SK-N-SH treated with all-trans-retinoic acid at 6 μM for 48 hours (cell line): ENCODE measurements at regions not wholly inside any gene's neighbourhood (a gene's known extent, or its start where the extent isn't known, plus 50 kb on each side); places are given as distances from the start of the nearest gene placed in this dataset.

ENCODE experiments used
- ARNTL ChIP-seq: fragments of 450-650 bp; formaldehyde crosslinking; IDR thresholded peaks from 2 replicates; pipeline ENCODE4 v1.5.0; 2020; ENCODE audit warnings: low read depth, mild to moderate bottlenecking, moderate library complexity, borderline replicate concordance
- ISL1 ChIP-seq: fragments of 250-450 bp; sonication (Bioruptor Pico); IDR thresholded peaks from 2 replicates; pipeline ENCODE4 v2.1.2; 2022; ENCODE audit warnings: mild to moderate bottlenecking, moderate library complexity
- TCF4 ChIP-seq: fragments of 250-450 bp; sonication (Bioruptor Pico); IDR thresholded peaks from 2 replicates; pipeline ENCODE4 v1.8.0; 2021; ENCODE audit warnings: mild to moderate bottlenecking, moderate library complexity, borderline replicate concordance
- ZFP30 ChIP-seq: fragments of 450-650 bp; formaldehyde crosslinking; IDR thresholded peaks from 2 replicates; pipeline ENCODE4 v1.5.0; 2022; ENCODE audit warnings: mild to moderate bottlenecking, moderate library complexity
- ZNF565 ChIP-seq: fragments of 450-650 bp; formaldehyde crosslinking; conservative IDR thresholded peaks from 2 replicates; pipeline ENCODE4 v1.5.0; 2020; ENCODE audit warnings: low read depth, mild to moderate bottlenecking, moderate library complexity
- ZNF8 ChIP-seq: fragments of 450-650 bp; formaldehyde crosslinking; IDR thresholded peaks from 2 replicates; pipeline ENCODE4 v1.5.0; 2020; ENCODE audit warnings: mild to moderate bottlenecking, moderate library complexity
- TF ChIP-seq, protein P1 (sequence below): fragments of 250-450 bp; sonication (Bioruptor Pico); IDR thresholded peaks from 2 replicates; pipeline ENCODE4 v1.8.0; 2020; ENCODE audit warnings: mild to moderate bottlenecking, moderate library complexity, borderline replicate concordance
- TF ChIP-seq, protein P2 (sequence below): fragments of 250-450 bp; sonication (Bioruptor Pico); IDR thresholded peaks from 2 replicates; pipeline ENCODE4 v1.5.1; 2020; ENCODE audit warnings: low read depth, mild to moderate bottlenecking, moderate library complexity
- TF ChIP-seq, protein P3 (sequence below): fragments of 250-450 bp; sonication (Bioruptor Pico); IDR thresholded peaks from 2 replicates; pipeline ENCODE4 v1.5.0; 2020; ENCODE audit warnings: mild to moderate bottlenecking, moderate library complexity

GRCh38 chr6:22756365-22756764 lies 187.0 kb downstream of the HDGFL1 start:
- TF ChIP-seq ZFP30 (CRISPR knock-in tag) (no peak), TCF4 (CRISPR knock-in tag) (no peak), ARNTL (CRISPR knock-in tag) (no peak), ISL1 (no peak), ZNF8 (CRISPR knock-in tag) (no peak), ZNF565 (CRISPR knock-in tag) (no peak)
- TF ChIP-seq, protein P1, sequence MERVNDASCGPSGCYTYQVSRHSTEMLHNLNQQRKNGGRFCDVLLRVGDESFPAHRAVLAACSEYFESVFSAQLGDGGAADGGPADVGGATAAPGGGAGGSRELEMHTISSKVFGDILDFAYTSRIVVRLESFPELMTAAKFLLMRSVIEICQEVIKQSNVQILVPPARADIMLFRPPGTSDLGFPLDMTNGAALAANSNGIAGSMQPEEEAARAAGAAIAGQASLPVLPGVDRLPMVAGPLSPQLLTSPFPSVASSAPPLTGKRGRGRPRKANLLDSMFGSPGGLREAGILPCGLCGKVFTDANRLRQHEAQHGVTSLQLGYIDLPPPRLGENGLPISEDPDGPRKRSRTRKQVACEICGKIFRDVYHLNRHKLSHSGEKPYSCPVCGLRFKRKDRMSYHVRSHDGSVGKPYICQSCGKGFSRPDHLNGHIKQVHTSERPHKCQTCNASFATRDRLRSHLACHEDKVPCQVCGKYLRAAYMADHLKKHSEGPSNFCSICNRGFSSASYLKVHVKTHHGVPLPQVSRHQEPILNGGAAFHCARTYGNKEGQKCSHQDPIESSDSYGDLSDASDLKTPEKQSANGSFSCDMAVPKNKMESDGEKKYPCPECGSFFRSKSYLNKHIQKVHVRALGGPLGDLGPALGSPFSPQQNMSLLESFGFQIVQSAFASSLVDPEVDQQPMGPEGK = no peak
- TF ChIP-seq, protein P2, sequence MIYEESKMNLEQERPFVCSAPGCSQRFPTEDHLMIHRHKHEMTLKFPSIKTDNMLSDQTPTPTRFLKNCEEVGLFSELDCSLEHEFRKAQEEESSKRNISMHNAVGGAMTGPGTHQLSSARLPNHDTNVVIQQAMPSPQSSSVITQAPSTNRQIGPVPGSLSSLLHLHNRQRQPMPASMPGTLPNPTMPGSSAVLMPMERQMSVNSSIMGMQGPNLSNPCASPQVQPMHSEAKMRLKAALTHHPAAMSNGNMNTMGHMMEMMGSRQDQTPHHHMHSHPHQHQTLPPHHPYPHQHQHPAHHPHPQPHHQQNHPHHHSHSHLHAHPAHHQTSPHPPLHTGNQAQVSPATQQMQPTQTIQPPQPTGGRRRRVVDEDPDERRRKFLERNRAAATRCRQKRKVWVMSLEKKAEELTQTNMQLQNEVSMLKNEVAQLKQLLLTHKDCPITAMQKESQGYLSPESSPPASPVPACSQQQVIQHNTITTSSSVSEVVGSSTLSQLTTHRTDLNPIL (CRISPR knock-in tag) = no peak
- TF ChIP-seq, protein P3, sequence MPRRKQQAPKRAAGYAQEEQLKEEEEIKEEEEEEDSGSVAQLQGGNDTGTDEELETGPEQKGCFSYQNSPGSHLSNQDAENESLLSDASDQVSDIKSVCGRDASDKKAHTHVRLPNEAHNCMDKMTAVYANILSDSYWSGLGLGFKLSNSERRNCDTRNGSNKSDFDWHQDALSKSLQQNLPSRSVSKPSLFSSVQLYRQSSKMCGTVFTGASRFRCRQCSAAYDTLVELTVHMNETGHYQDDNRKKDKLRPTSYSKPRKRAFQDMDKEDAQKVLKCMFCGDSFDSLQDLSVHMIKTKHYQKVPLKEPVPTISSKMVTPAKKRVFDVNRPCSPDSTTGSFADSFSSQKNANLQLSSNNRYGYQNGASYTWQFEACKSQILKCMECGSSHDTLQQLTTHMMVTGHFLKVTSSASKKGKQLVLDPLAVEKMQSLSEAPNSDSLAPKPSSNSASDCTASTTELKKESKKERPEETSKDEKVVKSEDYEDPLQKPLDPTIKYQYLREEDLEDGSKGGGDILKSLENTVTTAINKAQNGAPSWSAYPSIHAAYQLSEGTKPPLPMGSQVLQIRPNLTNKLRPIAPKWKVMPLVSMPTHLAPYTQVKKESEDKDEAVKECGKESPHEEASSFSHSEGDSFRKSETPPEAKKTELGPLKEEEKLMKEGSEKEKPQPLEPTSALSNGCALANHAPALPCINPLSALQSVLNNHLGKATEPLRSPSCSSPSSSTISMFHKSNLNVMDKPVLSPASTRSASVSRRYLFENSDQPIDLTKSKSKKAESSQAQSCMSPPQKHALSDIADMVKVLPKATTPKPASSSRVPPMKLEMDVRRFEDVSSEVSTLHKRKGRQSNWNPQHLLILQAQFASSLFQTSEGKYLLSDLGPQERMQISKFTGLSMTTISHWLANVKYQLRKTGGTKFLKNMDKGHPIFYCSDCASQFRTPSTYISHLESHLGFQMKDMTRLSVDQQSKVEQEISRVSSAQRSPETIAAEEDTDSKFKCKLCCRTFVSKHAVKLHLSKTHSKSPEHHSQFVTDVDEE = no peak
